Frontal cortex (tissue), 3 donors: ENCODE measurements at regions not wholly inside any gene's neighbourhood (a gene's known extent, or its start where the extent isn't known, plus 50 kb on each side); places are given as distances from the start of the nearest gene placed in this dataset.

Experiments used
- DNase-seq, 2 donors: peaks; one replicate each; pipeline ENCODE4 v3.0.0; 2012; ENCODE audit warnings: low spot score in 2 of 2
- FAIRE-seq: peaks from 2 replicates; lab custom pipeline; 2012; peaks lifted over from hg19 to GRCh38; lab: Jason Lieb, UNC
- donor health status: control.
- donor health status: control.
- donor health status: control.

DNA sequence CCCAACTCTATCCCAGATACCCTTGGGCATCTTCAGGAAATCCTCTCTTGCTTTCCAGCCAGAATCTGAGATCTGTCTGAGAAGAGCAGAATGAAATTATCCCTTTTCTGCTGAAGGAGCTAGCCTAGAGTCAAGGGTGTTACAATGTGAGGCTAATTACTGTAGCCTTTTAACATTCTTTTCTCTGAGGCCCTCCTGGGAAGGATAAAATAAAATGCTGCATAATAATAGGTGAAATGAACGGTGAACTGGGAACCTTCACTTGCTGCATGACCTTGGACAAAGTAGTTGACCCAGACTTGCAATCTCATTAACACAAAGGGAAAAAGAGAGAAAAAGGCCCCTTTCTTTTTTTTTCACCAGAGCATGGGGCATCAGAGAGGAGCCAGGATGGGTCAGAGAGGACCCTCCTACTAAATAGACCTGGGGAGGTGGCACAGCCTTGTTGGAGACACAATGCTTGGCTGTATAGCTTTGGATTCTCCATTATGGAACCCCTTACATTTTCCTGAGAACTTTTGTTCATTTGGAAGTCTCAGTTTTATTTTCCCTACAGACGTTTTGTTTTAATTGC is 137.0 kb upstream of the LIPC start:
- FAIRE-seq = no peak
- no peak for DNase-seq

DNA sequence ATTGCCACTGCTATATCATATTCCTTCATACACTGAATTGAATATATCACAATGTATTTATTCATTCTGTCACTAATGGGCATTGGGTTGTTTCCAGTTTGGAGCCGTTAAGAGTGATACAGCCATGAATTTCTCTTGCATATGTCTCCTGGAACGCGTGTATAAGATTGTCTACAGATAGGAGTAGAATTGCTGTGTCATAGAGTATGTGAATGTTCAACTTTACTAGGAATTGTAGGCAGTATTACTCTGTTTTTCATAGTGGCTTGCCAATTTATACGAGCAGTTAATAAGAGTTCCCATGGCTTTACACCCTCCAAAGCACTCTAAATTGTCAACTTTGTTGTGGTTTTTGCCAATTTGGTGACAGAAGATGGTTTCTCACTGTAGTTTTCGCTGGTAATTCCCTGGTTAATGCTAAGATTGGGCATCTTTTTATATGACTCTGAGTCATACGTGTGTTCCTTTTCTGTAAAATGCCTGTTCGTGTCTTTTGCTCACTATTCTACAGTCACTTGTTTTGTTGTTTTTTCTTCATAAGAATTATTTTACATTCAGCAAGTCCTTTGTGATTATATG is 136.1 kb upstream of the LIPC start:
- no peak for DNase-seq
- FAIRE-seq = no peak

DNA sequence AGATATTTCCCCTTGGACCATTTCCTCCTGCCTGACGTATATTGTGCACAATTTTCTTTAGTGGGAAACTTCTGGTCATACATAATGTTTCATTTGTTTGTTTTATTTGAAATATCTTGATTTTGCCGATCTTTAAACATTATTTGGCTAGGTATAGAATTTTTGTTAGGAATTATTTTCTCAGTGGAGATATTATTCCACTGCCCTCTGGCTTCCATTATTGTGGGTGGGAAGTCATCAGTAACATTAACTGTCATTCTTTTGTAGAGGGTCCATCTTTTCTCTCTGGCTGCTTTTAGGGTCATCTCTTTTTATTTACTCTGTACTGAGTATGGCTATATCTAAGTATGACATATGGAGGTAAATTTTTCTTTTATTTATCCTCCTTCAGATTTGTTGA is 135.5 kb upstream of the LIPC start:
- FAIRE-seq (no peak), DNase-seq (no peak)

DNA sequence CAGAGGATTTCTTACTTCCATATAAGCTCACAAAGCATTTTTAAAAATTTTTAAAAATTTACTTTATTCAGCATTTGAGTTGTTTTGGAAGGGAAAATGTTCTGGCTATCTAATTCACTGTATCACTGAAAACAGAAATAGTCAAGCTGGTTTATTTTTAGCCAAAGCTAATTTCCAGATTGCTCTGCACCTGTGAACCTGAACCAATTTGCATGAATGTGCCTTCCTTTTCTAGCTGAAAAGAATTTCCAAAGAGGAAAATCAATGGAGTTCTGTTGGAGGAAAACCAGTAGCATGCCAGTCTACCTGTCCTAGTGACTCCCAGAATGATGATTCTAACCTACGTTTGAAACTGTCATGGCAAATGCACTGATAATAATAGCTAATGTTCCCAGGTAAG is 134.2 kb upstream of the LIPC start:
- no peak for DNase-seq
- FAIRE-seq = no peak

DNA sequence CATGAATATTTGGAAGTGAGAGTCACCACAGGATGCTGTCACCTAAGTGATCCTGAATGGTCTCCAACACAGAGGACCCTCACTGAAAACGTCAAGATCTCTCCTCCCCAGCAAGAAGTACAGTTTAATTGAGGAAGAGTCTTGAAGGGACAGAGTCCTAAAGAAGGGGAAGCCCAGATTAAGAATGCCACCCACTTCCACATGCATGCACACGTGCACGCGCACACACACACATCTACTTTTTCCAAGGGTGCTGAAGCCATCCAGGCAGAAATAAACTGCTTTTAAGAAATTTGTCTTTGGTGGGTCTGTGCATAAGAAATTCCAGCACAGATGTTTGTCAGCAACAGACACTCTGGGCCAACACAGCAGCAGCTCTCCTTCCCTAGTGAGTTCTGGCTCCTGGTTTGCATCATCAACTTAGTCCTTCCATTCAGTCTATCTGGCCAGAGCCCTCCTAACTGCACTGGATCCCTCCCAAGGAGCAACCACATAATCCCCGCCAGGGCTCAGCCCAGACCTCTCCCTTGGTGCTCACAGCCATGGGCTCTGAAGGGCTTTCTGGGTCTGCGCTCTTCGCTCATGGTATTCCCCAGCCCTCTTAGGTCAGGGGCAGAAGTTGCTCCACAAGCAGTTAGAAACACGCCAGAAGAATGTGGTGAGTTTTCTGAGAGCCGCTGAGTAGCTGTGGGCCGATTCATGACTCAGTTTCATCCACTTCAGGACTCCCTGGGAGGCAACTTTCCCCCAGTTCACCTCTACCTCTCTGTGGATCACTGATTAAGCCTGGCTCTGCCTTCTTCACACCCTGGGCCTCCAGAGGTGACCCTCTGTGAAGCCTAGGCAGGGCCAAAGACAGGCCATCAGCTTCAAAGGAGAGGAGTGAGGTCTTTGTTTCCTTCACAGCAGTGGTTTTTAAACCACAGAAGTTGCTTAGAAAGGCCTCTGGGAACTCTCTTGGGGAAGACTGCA is 132.6 kb upstream of the LIPC start:
- FAIRE-seq (no peak), DNase-seq (no peak)

DNA sequence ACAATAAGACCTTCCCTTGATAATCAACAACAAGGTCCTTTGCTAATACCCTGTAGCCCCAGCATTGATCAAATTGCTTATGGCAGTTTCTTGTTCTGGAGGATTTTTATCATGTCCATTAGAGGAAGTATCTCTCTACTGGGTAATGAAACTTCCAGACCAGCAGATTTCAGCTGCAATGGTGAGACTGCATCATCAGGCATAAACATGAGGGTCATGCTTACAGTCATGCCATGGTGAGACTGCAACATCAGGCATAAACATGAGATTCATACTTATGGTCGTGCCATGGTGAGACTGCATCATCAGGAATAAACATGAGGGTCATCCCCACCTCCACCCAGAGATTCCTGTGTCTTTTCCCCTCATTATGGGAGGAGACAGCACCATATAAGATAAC is 129.0 kb upstream of the LIPC start:
- FAIRE-seq (no peak), DNase-seq (no peak)

DNA sequence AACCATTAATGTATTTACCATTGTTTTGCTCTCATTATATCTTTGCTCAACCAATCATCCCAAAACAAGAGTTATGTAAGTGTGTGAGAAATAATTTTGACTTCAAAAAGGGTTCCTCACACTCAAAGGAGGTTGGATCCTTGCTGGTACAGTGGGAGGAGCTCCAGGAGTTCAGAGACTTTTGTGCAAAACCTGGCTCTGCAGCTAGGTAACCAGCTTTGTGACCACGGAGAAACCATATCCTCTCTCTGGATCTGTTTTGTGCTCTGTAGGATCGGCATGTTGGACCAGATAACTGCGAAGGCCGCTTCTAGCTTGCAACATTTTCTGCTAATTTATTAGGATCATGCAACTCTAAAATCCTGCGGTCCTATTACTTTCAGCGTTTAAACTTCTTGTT is 128.6 kb upstream of the LIPC start:
- DNase-seq (no peak), FAIRE-seq (no peak)

DNA sequence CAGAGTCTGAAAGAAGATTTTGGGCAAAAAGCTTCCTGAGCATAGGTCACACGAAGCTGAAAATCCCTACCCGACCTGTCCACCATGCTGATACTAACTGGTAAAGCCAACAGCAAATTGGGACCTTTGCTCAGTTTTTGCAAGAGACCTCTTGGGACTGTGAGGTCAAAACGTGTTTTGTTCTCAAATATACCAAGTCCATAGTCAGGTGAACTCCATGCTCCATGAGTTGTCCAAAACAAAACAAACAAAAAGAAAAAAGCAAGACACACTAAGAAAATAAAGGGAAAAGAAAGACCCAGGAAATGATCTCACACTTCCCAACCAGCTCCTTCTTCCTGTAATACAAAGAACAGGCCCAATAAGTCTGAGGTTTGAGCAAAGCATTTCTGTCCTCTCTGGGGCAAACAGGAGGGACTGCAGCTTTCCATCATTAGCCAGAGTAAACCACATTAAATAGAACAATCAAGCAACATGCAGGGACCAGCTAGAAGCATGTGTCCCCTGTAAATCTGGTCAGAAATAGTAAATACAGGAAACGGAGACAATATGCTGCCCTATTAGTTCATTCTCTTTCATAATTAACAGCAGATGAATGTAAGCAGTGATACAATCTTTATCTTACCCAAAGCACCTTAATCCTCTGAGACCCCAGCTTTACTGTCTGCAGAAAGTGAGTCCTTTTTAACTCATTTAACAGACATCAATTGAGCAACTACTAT is 125.0 kb upstream of the LIPC start:
- no peak for DNase-seq
- FAIRE-seq = no peak

DNA sequence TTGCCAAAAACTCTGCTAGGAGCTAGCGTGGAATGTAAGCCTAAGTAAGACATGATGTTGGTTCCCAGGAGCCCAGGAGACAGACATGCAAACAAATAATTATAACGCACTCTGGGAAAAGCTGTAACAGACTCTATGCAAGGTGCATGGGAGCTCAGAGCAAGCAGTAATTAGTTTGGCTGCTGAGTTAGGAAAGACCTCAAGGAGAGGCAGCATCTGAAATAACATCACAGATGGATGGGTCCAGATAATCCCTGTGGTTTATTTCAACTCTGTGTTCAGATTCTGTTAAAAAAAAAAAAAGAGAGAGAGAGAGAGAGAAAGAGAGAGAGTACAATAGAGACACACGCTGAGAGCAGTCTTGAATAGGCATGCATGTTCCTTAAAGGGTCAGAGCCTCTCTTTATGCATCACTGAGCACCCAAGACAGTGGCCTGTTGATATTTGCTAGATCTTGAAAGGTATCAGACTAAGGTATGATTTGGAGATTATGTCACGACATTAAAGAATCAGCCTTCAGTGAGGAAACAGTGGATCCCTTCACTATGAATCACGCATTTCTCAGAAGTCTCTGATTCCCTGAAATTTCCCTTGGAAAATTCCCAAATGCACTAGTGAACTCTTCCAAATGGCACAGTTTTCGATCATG is 124.4 kb upstream of the LIPC start:
- FAIRE-seq (no peak), DNase-seq (no peak)

DNA sequence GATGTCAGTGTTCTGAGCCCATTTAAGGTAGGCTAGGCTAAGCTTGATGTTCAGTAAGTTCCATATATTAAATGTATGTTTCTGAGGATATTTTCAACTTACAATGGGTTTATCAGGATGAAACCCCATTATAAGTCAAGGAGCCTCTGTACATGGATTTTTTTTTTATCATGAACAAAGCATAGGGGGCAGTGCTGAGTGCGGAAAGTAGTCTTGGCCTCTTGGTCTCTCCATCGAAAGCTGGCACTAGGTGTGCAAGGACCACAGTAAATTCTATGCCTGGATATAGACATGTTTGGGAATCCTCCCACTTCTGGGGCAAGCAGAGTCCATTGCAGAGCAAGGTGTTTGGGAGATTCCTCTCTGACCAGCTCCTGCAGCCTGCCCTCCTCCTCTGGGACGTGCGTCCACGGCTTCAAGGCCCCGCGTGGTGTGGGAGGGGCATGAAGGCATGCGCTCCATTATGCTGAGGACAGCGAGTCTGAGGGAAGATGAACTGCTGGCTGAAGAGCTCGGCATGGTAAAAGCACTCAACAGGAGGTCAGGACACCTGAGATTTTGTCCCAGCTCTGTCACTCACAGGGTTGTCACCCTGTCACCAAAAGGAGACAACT is 122.9 kb upstream of the LIPC start:
- DNase-seq (no peak), FAIRE-seq (no peak)

DNA sequence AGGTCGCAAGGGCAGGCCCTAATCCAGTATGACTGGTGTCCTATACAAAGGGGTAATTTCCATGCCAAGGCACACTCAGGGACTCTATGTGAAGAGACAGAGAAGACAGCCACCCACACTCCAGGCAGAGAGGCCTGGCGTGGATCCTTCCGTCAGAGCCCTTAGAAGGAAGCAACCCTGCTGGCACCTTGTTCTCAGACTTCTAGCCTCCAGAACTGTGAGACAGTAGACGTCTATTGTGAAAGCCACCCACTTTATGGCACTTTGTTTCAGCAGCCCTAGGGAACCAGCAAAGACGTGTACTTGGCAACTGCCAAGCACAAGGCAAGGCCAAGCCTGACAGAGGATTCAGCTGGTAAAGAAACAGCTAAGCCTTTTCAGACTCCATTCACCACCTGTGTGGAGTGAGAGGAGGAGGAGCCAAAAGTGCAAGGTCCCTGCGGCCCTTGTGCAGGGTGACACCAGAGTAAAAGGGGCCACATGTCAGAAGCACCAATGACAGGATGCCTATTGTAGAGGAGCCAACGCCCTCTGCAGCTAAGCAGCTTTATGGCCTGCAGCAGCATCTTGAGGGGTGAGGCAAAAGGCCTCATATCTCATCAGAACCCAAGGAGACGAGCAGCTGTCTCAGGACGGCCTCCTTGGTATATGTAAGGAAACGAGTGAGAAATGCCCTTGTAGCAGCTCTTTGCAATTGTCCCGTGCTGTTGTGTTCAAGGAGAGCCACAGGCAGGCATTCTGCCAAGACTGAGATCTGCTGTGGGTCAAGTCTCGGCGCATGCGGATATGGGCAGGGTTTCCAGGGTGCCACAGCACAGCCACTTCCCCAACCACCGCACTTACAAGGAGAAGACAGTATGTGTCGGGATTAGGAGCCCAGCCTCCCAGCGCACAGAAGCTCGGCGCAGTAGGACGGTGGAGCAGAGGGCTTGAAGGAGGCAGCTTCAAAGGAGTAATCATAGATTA is 121.5 kb upstream of the LIPC start:
- DNase-seq = no peak
- no peak for FAIRE-seq

DNA sequence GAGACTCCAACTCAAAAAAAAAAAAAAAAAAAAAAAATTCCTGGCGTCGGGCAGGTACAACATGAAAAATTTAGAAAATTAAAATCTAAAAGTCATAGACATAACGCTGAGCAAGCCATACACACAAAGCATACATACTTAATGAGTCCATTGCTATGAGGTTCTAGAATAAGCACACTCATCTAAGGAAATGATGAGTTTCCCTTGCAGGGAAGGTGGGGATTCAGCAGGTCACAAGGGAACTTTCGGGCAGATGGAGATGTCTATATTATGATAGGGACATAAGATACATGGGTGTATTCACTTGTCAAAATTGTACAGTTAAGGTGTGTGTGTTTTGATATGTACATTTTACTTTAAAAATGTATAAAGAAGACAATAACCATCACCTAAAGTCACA is 120.2 kb upstream of the LIPC start:
- no peak for DNase-seq
- FAIRE-seq = no peak

DNA sequence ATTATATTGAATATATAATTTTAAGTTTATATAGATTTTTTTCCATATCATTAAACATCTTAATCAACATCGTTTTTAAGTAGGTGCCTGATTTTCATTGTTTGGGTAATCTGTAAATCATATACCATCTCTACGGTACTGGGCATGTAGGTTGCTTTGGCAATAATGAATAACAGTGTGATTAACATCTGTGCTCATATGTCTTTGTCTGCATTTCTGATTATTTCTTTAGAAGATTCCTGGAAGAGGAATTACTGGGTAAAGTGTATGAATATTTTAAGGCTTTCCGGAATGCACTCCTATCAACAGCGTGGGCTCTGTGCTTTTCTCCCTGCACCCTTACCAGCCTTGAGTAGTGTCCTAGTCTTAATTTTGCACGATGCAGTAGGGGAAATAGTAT is 119.8 kb upstream of the LIPC start:
- no peak for DNase-seq
- no peak for FAIRE-seq

DNA sequence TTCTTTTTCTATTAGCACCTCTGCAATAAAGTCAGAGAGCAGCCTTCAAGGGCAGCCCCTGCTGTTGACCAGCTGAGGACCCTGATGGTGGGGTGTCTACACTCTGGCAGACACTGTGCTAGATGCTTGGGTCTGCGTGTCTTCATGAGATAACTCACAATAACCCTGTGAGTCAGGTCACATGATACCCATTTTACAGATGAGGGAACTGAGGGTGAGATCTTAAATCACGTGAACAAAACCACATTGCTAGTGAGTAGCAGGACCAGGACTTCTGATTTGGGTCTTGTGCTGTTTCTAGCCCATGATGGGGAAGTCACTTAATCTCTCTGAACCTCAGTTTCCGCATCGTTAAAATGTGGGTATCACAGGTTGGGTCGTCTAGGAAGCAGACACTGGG is 118.5 kb upstream of the LIPC start:
- FAIRE-seq = no peak
- DNase-seq = no peak

DNA sequence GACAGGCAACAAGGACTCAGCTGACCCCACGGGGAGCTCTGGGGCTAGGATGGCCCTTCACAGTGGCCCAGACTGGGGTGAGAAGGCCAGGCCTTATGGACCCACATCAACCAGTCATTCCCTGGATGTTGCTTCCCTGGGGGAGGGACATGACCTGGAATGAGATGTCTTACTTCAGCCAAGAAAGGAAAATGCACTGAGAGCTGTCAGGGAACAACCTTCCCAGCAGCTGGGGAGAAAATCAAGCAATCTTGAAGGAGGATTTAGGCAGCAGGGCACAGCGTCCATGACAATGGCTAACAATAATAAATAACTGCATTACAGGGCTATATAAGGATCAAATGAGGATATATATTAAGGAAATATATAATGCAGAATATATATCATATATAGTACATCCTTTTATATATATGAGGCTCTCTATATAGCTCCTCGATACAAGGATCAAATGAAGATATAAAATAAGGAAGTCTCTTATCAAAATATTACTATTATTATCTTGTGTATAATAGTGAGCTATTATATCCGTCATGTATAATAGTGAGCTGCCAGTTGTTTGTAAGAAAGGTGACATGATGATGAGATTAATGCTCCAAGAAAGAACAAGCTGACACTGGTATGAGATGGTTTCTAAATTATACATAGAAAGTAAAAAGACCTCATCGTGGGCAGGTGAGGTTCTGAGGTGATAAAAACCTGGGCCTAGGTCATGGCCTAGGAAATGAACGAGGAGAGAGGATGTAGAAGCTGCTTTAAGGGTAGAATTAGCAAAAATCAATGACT is 117.8 kb upstream of the LIPC start:
- no peak for DNase-seq
- FAIRE-seq = no peak

DNA sequence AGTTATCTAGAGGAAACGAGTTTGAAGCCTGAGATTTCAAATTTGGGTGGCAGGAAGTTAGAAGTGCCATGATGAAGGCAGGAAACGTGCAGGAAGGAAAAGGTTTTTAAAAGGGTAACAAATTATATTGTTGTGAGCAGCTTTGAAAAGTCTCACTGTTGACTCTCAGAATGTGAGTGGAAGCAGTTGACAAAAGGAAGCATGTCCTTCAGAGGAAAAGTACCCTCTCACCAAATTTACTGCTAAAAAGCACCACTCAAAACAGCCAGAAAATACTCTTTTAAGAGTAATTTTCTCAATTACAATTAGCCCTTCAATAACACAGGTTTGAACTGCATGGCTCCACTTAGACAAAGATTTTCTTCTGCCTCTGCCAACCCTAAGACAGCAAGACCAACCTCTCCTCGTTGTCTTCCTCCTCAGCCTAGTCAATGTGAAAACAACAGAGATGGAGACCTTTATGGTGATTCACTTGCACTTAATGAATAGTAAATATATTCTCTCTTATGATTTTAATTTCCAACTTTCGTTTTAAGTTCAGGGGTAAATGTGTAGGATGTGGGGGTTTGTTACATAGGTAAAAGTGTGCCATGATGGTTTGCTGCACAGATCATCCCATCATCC is 117.1 kb upstream of the LIPC start:
- no peak for FAIRE-seq
- no peak for DNase-seq

DNA sequence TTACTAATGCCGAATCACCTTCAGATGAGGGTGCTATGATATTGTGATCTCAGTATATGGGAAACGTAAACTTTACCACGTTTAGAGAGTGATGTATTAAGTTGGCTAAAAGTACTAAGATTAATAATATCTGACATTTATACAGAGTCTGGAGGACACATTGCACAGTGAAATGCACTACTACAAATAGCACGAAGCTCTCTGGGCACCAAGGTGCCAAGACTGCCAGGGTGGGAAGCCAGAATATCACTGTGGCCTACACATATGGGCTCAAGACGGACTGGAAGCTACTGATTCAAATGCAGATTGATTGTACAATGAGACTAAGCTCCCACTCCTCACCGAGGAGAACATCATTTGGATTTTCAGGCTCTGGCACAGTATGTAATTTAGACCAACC is 113.3 kb upstream of the LIPC start:
- FAIRE-seq (no peak), DNase-seq (no peak)
